Inferior parietal cortex (tissue), 1 donor: ENCODE measurements at regions not wholly inside any gene's neighbourhood (a gene's known extent, or its start where the extent isn't known, plus 50 kb on each side); places are given as distances from the start of the nearest gene placed in this dataset.

Experiments
- DNase-seq: peaks from one replicate; pipeline ENCODE4 v3.0.0-alpha.2; 2016; ENCODE audit errors: extremely low spot score

DNA sequence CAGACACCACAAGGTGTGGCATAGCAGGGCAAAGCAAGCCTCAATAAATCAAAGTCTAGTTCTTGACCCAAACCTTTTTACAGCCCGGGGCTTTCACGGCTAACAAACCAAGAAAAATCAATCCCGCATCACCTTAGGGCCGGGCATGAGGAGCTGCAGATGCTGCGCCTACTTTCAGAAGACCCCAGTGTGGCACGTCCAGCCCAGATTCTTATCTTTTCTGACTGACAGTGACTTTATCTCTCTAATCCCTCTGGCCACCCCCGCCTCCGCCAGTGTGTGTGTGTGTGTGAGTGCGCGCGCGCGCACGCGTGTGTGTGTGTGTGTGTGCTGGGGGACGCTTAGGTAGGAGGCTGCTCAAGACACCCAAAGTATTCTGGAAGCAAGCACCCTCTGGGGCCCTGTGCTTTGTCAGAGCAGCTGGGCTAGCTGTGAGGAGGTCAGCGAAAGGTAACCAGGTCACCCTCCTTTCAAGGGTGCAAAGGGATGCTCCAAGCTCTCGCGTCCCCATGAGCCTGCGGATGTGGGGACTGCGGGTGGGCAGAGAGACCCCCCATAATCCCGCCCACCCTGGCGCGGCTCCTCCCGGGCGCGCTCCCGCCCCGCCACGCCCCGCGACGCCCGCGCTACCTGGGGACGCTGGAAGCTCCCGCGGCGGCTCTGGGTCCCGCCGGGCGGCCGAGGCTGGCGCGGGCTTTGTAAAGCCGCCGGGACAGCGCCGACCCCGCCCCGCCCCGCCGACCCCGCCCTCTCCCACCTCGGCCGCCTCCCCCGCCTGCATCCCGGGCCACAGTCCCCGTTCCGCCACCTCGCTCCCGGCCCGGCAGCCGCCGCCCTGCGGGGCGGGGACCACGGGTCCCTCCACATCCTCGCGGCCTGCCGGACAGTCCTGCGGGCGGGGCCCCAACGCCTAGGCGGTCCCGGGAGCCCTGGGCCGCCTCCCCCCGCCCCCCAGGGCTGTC lies 57.1 kb upstream of the RHOBTB1 start:
- no peak for DNase-seq

DNA sequence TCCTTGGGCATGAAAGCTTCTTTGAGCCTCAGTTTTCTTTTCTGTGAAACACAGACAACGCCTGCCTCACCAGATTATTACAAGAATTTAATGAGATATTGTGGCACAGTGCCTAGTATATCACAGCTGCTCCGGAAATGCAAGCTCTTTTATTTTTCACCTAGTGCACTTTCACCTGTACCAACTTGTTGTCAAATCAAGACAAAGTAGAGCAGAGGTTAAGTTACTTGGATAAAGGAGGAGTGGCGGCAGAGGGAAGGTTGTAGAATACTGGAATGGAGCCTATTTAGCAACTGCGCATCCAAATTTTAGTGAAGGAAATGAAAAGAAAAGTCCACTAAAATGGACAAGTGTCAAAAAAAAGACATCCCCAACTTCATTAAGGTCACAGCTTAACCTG lies 54.9 kb upstream of the RHOBTB1 start:
- no peak for DNase-seq

DNA sequence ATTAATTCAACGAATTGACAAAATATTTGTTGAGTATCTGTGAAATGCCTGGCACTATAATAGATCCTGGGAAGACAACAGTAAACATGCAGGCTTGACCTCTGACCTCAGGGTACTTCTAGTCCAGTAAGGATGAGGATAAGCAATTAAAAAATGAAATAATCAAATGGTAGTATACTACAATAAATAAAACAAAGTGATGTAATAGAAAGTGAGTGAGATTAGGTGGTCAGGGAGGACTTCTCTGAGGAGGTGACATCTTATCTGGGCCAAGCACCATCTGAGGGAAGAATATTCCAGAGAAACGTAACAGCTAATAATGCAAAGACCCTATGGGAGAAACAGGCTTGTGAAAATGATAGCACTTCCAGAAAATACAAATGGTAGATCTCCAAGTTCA lies 50.1 kb upstream of the RHOBTB1 start:
- no peak for DNase-seq
